Effector CD4-positive, alpha-beta T cell (primary cell): ENCODE measurements at regions not wholly inside any gene's neighbourhood (a gene's known extent, or its start where the extent isn't known, plus 50 kb on each side); places are given as distances from the start of the nearest gene placed in this dataset.

Experiments used
- DNase-seq: peaks from one replicate; pipeline ENCODE4 v3.0.0-alpha.2; 2020

- DNase-seq = no peak
Measured at GRCh38 chr11:122165607-122166371, 49.8 kb upstream of the BLID start.
